Hematopoietic multipotent progenitor cell treated with erythropoietin and hydrocortisone succinate and interleukin-3 and kit ligand, for 4 days (in vitro differentiated cells): ENCODE measurements at regions not wholly inside any gene's neighbourhood (a gene's known extent, or its start where the extent isn't known, plus 50 kb on each side); places are given as distances from the start of the nearest gene placed in this dataset.
"Not testable (repeated sequence)": the region's sequence is repeated elsewhere in the genome, so short reads cannot be mapped to it uniquely, and the experiment has no call there.

ENCODE experiments used
- DNase-seq: peaks from one replicate; pipeline ENCODE4 v3.0.0-alpha.2; 2015

GRCh38 chr10:120755771-120756170 lies 95.4 kb upstream of the WDR11 start:
- peak; percentile 15 for DNase-seq

GRCh38 chr10:120760253-120760652 lies 90.9 kb upstream of the WDR11 start:
- no peak for DNase-seq

GRCh38 chr10:120761951-120762350 lies 89.2 kb upstream of the WDR11 start:
- DNase-seq, result no peak

GRCh38 chr10:120765226-120765803 lies 85.8 kb upstream of the WDR11 start:
- peak; percentile 76 for DNase-seq

- no peak for DNase-seq
Measured at GRCh38 chr10:120768227-120768626, 82.9 kb upstream of the WDR11 start.

- DNase-seq, result no peak
Measured at GRCh38 chr10:120770496-120770895, 80.7 kb upstream of the WDR11 start.

- no peak for DNase-seq
Measured at GRCh38 chr10:120776442-120776841, 74.7 kb upstream of the WDR11 start.

GRCh38 chr10:120782336-120782735 lies 68.8 kb upstream of the WDR11 start:
- no peak for DNase-seq

- no peak for DNase-seq
Measured at GRCh38 chr10:120783098-120783497, 68.1 kb upstream of the WDR11 start.

GRCh38 chr10:120783867-120784266 lies 67.3 kb upstream of the WDR11 start:
- DNase-seq, result no peak

- no peak for DNase-seq
Measured at GRCh38 chr10:120788771-120789170, 62.4 kb upstream of the WDR11 start.

- peak; percentile 16 for DNase-seq
Measured at GRCh38 chr10:120789303-120790203, 61.6 kb upstream of the WDR11 start.

- DNase-seq, result no peak
Measured at GRCh38 chr10:120791316-120791715, 59.8 kb upstream of the WDR11 start.

- DNase-seq, result no peak
Measured at GRCh38 chr10:120793088-120793487, 58.1 kb upstream of the WDR11 start.

GRCh38 chr10:120794390-120794789 lies 56.8 kb upstream of the WDR11 start:
- DNase-seq, result no peak

- DNase-seq, result not testable (repeated sequence)
Measured at GRCh38 chr10:120798276-120798675, 52.9 kb upstream of the WDR11 start.

GRCh38 chr10:120799849-120800248 lies 51.3 kb upstream of the WDR11 start:
- no peak for DNase-seq

- DNase-seq, result no peak
Measured at GRCh38 chr10:120800528-120801323, 50.4 kb upstream of the WDR11 start.
